HG03139 (cell line): ENCODE measurements at regions not wholly inside any gene's neighbourhood (a gene's known extent, or its start where the extent isn't known, plus 50 kb on each side); places are given as distances from the start of the nearest gene placed in this dataset.
"Not testable (repeated sequence)": the region's sequence is repeated elsewhere in the genome, so short reads cannot be mapped to it uniquely, and the experiment has no call there.

Source experiments
- ATAC-seq: cut with Tn5 transposase; IDR thresholded peaks from one replicate; pipeline ENCODE4 v1.9.1; 2021; ENCODE audit not compliant: unreplicated experiment

DNA sequence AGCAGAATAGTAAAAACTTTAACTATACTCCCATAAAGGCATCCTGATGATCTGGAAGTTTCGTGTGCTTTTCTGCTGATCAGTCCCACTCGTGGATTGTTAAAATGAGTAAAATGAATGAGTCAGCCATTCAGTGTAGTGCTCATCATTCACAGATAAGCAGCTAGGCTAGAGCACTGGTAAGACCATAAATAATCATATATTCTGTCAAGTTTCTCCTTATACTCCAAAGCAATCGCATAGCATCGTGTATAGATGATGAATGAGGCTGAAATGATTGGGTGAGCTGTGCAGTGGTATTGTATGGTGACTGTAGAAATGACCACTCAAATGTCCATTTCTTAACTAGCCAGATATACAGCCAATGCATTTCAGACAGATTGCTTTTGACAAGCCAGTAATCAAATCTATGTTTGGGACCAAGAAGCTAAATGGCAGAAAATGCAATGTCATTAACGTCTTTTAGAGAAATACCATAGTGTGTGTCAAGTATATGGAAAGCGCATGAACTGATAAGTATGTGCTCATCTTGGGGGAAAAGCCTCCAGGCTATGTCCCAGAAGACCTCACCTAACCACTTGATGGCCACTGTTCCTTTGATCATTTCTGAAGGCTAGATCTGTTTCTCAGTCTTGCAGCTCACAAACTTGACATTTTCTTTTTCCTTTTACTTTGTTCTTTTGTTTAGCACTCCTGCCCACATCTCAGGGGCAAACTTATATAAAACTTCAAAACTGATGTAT, 227.2 kb upstream of the FAM3C start:
- ATAC-seq = no peak

DNA sequence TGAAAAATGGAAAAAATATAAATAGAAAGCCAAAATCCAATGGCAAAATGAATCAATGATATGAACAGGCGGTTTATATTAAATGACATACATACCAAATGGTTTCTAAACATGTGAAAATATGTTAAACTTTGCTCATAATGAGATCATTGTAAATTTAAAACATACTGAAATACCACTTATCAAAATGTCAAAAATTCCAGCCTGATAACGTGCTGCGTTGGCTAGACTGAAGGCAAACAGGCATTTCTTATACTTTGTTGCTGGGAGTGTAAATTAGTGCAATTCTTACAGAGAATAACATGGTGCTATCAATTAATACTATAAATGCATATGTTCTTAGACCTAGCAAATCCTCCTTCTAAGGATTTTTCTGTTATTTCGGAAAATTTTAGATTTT, 225.8 kb upstream of the FAM3C start:
- no peak for ATAC-seq

DNA sequence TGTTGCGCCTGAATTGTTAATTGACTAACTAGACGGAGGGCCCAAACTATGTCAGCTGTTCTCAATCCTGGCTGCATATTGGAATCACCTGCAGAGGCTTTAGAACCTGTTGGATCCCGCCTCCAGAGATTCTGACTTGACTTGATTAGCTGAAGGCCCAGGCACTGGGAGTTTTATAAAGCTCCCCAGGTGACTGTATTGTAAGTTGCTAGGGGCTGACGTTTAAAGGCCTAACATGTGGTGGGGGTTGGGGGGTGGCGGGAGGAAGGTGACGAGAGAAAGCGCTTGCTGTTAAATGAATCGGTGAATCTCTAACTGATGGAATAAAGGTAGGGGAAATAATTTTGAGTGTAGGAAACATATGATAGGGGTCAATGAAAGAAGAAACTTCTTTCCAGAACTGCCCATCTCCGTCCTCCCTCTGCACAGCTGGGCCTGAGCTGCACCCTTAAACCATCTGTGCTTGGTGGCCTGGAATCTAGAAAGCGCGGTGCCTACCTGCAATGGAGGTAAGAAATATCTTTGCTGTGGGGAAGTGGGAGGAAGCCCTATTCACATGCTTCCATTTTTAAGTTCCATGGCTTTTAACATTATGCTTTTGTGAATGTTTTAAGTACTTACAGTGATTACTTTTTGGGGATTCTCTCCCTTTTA, 225.0 kb upstream of the FAM3C start:
- ATAC-seq = no peak

DNA sequence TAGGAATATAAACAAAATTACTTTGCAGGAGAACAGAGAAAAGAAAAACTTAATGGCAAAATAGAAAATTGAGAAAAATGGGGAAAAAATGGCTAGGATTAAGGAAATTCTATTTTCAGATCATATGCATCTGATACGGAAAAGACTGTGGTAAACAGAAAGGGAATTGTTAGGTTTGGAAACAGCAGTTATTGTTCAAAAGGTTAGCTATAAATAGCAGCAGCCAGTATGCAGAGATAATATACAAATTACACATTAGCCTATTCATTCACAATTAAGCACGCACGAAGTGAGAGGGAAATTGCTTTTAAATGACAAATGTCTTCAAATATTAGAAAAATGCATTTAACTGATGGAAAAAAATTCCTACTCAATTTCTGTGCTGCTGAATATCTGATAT, 224.1 kb upstream of the FAM3C start:
- ATAC-seq = no peak

DNA sequence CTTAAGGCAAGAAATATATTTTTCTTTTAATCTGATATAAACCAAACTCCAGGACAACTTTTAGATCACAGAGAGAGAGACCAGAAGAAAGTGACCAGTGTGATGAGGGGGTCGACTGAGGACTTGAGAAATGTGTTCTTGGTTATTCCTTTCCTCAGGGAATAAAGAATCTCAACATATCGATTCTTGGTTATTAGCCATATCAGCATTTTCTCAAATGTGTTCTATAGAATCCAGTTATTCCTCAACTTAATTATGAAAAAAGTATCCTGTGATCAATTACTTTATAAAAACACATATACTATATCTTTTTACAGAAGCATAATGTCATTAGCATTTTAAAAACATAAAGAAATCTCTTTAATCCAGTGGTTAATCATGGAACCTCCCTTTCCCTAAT, 222.1 kb upstream of the FAM3C start:
- ATAC-seq = no peak

DNA sequence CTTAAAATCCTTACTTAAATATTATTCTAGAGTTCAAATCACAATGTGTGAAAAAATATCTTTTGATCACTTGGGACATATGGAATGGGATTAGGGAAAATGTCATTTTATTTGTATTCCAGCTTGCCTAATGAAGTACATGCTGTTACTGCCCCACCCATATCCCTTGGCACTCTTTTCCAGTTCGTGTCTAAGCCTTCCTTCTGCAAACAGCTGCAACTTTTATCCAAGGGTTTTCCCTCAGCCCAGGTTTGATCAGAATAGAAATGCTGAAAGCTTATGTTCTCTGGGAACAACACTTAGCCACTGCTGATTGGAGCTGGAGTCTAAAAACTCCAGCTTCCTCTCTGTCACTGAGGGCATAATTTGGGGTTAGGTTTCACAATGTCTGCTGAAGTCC, 214.1 kb upstream of the FAM3C start:
- no peak for ATAC-seq

DNA sequence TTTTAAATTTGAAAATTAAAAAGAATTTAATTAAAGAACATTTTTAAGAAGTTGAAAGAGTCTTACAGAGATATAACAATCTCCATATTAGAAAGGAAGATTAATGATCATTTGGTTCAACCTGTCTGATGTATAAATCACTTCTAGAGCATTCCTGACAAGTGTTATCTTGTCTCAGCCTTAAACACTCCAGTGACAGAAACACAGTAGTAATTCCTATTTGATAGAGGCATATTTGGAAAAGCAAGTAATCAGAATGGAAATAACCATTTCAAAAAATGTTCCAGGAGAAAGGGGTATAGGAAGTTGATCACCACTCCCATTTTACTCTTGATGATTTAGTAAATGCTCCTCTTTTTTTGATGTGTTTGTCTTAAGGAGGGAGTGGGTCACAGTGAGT, 213.1 kb upstream of the FAM3C start:
- no peak for ATAC-seq

DNA sequence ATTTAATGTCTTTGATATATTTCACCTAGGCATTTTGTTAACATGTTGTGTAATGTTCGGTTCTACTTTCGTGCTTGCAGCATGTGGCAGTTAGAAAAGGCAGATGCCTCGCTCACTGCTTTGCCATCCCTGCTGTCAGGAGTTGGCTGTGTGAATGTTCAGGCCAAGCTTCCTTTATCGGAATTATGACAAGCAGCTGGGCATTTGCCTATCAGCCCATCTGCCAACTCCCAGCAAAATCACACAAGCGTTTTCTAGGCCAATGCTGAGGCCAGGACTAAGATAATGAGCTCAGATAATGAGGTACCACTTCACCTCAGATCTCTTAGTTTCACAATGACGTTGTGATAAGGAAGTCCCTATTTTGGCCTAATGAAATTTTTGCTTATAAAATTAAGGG, 212.7 kb upstream of the FAM3C start:
- no peak for ATAC-seq

DNA sequence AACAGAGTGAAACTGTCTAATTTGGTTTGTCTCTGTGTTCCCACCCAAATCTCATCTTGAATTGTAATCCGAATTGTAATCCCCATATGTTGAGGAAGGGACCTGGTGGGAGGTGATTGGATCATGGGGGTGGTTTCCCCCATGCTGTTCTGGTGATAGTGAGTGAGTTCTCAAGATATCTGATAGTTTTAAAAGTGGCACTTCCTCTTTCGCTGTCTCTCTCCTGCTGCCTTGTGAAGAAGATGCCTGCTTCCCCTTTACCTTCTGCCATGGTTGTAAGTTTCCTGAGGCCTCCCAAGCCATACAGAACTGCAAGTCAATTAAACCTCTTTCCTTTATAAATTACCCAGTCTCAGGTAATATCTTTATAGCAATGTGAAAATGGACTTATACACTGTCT, 212.1 kb upstream of the FAM3C start:
- not testable (repeated sequence) for ATAC-seq

DNA sequence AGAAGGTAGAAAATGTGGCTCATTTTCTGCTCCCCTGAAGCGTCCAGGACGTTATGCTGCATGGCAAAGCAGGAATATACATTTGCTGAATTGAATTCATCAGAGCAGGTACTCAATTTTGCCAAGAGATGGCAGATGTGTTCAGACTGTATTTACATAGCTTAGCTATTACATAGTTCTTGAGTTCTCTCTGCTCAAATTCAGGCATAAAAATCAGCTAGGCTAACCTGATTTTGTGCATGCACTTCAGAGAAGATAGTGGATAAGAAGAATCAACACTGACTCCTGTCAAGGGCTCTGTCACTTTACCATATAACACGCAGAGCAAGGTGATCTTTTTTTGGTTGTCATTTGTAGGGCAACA, 209.2 kb upstream of the FAM3C start:
- no peak for ATAC-seq

DNA sequence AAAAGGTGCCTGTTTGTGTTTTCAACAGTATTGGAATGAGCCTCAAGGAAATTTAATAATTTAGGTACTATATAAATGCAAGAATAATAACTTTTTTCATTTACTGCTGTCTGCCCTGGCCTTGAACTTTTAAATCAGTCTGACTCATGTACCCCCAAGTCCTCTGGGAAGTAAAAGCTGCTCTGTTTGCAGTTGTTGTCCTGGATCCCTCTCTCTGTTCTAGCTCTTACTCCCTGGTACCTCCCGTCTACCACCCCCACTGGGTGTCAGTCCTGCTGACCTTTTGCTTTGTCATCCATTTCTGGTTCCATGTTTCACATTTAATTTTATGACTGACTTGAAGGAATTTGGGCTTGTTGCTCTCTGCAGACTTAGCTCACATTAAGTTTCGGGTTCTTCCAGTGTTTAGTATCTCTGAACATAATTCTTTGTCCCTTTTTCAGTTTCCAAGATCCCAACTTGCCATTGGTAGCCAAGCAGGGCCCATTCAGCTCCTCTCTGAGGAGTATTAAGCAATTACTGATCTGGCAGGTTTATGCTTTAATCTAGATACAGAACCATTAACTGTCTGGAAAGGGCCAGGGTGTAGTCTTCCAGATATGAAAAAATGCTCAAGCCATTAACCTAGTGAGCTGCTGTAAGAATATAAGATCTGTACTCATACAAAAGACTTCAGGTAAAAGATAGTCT, 208.7 kb upstream of the FAM3C start:
- ATAC-seq = no peak

DNA sequence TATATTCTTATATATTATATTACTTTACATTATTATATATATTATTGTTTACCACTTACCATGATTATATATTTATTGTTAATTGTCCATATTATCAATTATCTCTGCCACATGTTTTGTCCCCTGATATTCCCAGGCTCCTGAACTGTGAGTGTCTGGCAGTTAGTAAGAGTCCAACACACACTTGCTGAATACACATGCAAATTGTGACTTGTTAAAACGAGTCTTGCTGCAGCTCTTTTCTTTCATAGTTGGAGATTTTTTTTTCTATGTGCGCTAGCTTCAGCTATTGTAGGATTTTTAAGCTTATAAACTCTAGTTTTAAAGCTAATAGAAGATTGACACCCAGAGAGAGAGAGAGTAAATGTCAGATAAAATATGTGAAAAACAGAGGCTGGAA, 207.8 kb upstream of the FAM3C start:
- no peak for ATAC-seq

DNA sequence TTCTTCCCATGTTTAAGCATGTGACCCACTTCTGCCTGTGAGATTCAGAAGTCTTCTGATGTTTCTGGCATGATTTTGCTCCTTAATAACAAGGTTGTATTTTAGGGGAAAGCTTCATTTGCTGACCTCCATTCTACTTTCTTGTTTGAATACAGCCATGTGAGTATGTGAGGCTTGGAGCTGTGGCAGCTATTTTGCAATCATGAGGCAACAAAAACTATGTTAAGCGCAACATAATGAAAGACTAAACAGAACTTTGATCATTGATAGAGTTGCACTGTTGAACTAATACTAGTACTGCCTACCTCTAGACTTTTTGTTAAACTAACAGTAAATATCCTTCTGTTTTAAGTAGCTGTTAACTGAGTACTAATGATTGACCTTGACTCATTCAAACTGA, 203.8 kb upstream of the FAM3C start:
- ATAC-seq = no peak

DNA sequence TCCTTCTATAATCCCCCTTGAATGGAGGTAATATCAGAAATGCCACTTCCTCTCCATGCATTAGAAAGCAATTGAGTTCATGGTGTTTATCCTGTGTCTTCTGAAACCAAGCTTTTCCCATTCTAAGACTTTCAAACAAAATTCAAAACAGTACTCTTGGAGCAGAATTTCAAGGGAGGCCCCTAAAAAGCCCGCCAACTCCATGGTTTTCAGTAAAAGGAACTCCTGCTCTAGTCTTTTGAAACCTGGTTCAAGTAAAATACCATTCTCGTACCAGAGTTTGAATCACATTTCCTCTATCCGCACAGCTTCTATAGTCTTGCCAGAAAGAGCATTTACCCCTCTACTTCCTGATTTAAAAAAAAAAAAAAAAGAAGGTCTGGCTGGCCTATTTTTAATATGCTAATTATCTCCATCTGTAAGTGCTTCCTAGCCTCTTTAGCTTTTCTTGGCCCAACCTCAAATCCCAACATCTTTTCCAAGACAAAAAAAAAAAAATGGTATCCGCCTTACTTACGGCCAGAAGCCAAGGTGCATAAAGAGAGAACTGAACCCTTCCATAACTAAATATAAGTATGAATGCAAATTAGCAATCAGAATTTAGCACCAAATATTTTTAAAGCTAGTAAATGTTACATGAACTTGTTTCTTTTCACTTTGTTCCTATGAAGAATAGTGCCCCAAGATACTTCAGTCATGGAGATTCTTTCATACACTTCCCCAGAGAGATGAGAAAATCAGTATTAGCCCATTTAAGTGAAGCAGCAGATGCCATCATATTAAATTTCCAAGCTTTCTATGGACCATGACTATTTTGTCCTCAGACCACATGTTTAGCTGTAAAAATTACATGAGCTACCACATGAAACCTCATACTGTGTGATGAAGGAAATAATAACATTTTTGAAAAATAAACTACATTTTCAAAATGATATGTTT, 199.9 kb upstream of the FAM3C start:
- no peak for ATAC-seq

DNA sequence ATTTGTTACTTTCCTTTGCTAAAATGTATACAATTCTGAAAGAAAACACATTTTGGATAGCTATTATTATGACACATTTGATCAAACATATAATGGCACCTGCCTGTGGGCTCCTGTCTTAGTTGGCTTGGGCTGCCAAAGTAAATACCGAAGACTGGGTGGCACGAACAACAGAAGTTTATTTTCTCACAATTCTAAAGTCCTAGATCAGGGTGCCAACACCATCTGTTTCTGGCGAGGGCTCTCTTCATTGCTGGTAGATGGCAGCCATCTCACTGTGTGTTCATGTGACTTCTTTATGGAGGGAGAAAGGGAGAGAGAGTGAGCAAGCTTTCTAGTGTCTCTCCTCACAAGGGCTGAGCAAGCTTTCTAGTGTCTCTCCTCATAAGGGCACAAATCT, 195.8 kb upstream of the FAM3C start:
- no peak for ATAC-seq

DNA sequence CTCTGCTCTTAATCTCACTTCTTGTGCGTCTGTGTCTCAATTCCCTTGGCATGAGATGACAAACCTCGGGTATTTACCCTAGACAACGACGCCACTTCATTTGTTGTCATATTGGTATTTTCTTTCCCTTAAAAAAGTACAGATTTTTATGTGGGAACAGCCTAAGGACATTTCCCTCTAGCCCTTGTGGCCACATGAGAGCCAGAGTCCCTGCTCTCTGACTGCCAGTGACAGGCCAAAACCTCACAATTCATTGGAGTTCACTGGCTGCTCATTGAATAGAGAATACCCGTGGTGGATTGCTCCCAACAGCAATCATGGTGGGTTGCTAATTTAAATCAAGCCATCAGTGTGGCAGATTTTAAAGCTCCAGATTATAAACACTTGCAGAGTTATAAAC, 191.3 kb upstream of the FAM3C start:
- no peak for ATAC-seq

DNA sequence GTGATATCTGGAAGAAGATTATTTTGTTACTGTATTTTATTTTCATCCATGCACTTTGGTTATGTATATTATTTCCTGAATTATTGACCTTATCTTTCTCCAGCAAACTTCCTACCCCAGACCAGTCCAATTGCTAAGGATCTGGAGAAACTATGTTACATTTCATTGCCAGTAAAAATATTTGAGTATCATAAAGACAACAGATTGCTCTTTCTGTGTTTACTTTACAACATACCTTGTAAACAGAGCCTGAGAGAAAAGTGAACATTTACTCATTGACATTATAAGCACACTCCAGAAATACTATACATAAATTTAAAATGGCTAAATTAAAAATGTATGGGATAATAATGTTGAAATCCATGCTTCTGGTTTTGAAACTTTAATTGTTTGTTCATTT, 186.2 kb upstream of the FAM3C start:
- no peak for ATAC-seq

DNA sequence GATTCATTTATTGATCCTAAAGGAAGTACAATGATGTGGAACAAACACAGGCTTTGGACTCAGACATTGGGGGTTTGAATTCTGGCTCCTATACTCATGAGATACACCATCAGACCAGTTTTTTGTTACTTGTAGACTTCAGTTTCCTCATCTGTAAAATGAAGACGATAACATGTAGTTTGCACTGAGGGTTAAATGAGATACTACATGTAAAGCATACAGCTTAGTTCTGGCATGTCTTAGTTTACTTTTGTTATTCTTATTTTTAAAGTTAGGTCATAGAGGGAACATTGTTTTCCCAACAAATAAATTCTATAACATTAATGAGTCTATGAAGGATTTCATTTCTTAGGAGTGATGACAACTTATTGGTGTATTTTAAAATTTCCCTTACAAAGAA, 183.5 kb upstream of the FAM3C start:
- no peak for ATAC-seq

DNA sequence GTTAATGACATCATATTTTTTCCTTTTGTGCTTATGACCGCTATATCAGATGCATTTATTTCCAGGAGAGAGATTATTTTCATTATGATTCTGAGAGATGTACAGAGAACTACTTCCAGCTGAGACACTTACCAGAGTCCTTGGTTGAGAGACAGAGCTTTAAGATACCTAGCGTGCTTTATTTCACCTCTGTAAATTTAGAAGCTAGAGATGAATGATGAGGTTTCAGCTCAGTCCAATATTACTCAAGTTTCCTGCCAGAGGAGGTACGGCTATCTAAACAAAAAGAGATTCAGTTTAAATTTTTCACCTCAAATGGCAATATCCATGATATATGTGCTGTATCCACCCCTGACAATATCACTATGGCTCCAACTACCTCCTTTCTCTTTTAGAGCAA, 182.6 kb upstream of the FAM3C start:
- no peak for ATAC-seq

DNA sequence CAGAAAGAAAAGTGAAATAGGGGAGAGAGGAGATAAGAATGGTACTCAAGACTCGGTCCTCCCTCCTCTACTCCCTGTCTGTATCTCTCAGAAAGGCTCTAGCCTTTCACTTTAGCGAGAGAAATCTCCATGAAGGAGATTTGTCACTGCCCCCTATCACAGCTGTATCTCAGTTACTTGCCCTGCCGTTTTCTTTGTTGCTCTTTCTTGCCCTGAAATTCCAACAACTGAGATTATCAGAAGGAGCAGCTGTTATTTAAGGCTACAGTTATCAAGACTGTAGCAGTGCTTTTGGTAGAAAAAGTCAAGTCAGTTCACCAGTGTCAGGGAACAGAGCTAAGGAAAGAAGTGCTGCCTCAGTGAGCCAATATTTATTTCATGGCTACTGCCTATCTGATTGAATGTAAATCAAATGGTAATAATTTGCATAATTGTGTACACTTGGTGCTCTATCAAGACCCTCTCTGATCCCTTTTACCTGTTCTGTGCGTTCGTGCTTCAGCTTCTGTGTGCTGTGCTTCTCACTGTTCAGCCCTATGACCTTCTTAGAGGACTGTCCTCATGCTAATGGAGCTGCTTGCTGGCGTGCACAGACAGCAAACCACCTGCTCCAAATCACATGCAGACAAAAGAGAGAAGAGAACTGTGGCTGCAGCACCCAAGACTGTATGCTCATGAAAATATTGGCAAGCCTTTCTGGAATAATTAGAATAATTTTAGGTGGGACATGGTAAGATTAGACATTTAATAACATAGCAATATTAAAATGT, 180.2 kb upstream of the FAM3C start:
- no peak for ATAC-seq
